GM21515 (cell line): ENCODE measurements at regions not wholly inside any gene's neighbourhood (a gene's known extent, or its start where the extent isn't known, plus 50 kb on each side); places are given as distances from the start of the nearest gene placed in this dataset.
"Not testable (repeated sequence)": the region's sequence is repeated elsewhere in the genome, so short reads cannot be mapped to it uniquely, and the experiment has no call there.

Experiments used
- ATAC-seq: cut with Tn5 transposase; IDR thresholded peaks from one replicate; pipeline ENCODE4 v1.9.1; 2021; ENCODE audit not compliant: unreplicated experiment

GRCh38 chr3:30457081-30457480 is 149.3 kb upstream of the TGFBR2 start:
- ATAC-seq = no peak

DNA sequence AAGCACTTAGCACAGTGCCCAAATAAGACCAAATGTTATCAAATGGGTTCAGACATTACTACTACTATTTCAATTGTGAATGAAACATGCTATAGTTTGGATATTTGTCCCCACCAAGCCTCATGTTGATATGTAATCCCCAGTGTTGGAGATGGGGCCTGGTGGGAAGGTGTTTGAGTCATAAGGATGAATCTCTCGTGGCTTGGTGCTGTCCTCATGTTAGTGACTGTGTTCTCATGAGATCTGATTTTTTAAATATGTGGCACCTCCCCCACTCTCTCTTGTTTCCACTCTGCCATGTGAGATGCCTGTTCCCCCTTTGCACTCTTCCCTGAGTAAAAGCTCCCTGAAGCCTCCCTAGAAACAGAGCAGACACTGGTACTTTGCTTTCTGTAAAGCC is 148.7 kb upstream of the TGFBR2 start:
- ATAC-seq = no peak

GRCh38 chr3:30458376-30459171 is 147.8 kb upstream of the TGFBR2 start:
- no peak for ATAC-seq

- ATAC-seq = no peak
Measured at GRCh38 chr3:30461311-30461710, 145.1 kb upstream of the TGFBR2 start.

DNA sequence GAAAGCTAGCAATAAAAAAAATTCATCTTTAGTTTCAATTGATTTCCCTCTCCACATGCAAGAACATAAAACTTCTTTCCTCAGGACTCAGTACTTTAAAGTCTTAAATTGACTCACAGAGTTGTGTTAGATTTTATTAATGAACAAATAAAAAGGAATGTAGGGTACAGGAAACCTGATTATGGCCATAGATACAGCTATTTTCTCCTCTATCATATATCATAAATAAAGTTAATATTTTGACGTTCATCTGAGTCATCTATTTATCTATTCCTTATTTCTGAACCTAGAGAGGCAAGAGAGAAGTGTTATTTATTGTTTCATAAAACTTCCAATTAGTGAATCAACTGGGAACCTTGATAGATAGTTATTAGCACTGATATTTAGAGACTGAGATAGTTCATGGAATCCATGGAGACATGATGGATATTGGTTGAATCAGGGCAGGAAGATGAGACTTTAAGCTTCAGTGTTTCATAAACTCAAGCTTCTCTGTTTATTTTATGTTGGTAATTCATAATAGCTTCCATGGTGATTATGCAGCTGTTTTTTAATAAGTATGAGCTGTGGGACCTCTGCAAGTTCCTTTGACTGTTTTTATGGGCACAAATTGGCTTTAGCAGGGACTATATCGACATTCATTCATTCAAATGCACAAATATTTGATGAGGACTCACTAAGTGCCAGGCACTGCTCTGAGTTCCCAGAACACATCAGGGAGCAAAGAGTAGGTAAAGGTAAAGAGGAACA is 143.5 kb upstream of the TGFBR2 start:
- no peak for ATAC-seq

GRCh38 chr3:30464381-30464780 is 142.0 kb upstream of the TGFBR2 start:
- ATAC-seq = no peak

DNA sequence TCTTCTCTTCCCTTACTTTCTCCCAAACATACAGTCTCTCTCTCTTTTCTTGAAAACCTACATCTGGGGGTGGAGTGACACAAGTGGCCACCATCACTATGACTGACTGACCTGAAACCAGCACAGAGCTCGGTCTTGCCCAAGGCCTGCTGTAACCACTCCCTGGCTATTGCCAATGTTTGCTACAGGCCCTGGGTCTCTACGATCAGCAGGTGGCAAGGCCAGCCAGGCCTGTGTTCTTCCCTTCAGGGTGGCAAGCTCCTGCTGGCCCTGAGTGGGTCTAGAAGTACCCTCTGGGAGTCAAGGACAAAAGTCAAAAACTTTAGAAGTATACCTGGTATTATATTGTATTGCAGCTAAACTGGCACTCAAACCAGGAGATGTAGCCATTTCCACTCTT is 140.9 kb upstream of the TGFBR2 start:
- ATAC-seq = no peak

- no peak for ATAC-seq
Measured at GRCh38 chr3:30467596-30468238, 138.7 kb upstream of the TGFBR2 start.

DNA sequence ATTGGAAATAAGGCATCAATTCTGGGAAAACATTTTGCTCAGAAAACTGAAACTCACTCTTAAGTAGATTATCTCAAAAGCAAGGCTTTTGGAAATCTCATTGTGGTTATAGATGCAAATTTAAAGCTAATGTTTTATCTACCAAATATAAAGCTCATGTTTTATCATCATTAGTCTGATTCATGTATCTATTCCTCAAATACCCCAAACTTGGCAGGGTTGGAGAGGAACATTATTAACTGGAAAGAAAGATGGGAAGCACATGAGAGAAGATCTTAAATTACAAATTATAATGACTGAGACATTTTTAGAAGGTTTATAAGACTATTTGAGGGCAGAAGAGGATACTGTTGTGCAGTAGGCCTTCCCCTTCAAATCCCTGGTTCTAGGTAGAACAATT is 137.3 kb upstream of the TGFBR2 start:
- no peak for ATAC-seq

GRCh38 chr3:30470496-30470895 is 135.9 kb upstream of the TGFBR2 start:
- ATAC-seq = no peak

- ATAC-seq = no peak
Measured at GRCh38 chr3:30471066-30471465, 135.3 kb upstream of the TGFBR2 start.

- ATAC-seq = no peak
Measured at GRCh38 chr3:30471796-30472489, 134.5 kb upstream of the TGFBR2 start.

DNA sequence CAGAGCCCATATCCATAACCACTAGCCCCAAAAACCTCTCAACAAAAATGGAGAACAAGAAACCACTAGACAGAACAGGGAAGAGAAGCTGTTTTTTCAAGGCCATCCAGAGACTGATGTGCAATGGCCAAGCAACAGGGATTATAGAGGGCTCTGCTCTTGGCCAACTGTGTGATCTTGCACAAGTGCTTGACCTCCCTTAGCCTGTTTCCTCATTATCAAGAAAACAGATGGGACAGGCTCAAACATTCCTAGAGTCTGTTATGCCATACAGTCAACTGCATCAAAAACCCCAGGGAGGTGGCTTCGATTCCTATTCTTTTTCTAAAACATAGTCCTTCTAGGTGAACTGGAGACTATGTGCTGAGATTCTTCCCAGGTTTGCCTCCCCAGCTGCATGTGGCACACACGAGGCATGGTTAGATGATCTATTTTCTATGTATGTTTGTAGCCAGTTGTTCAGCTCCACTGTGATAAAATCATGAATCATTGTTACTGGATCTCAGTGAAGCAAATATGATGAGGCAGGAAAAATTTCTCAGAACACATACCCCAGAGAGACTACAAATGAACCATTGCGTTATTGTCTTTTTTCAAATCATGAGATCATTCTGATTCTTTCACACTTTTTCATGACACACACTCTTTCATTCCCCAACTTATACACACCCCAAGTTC is 132.9 kb upstream of the TGFBR2 start:
- ATAC-seq = no peak

GRCh38 chr3:30474371-30474770 is 132.0 kb upstream of the TGFBR2 start:
- no peak for ATAC-seq

GRCh38 chr3:30475038-30475808 is 131.2 kb upstream of the TGFBR2 start:
- ATAC-seq = peak; percentile 85

- ATAC-seq = no peak
Measured at GRCh38 chr3:30475809-30476178, 130.6 kb upstream of the TGFBR2 start.

DNA sequence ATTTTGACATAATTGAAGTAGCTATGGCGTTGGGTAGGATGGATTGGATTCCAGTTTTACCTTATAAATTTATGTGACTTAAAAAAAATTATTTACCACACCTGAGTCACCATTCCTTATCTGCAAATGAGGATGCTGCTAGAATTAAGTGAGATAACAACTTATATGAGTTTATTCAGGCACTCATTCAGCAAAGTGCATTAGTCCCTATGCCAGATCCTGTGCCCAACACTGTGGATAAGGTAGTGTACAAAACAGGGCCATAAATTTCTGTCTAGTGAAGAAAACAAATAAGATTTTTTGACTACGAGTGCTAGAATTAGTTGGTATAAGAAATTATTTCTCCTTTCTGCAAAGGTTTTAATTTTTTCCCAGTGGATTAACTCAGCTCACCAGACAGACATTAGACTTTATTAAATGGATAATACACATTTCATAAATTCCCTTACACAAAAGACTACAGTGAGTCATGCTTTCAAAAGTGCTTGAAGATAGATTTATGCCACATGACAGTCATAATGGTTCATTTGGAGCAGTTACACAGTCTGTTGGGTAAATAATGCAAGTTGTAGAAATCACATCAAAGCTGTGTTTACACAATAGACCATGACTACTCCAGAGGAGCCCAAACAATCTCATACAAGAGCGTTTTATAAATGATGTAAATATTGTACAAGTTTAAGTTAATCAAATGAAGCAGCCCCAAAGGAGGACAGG is 129.9 kb upstream of the TGFBR2 start:
- no peak for ATAC-seq

DNA sequence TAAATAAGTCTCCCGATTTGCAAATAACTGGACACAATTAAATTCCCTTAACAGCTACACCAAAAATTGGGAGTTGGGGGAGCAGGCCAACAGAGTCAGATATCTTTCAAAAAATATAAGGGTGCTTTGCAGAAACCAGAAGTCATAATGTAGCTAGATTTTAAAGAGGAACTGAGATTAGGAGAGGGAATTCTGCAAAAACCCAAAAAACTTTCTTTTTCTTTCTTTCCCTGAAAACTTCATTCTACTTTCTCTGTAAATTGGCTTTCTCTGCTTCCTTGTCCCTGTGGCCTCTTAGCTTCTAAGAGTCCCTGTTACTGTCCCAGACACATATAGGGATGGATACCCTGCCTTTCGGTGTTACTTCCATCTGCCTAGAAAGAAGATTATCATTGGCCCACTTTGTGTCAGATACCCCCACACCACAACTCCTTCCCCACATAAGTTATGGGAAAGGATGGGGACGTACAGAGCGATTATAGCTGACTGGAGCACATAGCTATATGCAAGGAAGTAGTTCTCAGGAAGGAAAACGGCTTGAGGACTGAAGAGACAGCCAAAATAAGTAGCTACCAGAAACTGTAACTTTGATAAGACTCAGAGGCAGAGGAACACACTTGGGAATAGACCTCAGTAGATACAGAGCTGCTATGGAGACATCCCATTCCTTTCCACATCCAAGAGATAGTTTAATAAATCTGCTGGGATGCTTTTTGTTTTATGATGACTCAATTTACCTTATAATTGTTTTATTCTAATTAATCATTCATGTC is 129.1 kb upstream of the TGFBR2 start:
- no peak for ATAC-seq

DNA sequence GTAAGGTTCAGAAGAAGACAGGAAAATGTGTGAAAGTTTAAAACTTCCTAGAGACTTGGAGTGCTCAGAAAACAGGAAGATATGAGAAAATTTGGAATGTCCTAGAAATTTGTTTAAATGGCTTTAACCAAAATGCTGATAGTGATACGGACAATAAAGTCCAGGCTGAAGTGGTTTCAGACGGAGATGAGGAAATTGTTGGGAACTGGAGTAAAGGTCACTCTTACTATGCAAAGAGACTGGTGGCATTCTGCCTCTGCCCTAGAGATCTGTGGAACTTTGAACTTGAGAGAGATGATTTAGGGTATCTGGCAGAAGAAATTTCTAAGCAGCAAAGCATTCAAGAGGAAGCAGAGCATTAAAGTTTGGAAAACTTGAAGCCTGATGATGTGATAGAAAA is 126.7 kb upstream of the TGFBR2 start:
- ATAC-seq = not testable (repeated sequence)
